Heart left ventricle (tissue), 16 donors: ENCODE measurements at regions not wholly inside any gene's neighbourhood (a gene's known extent, or its start where the extent isn't known, plus 50 kb on each side); places are given as distances from the start of the nearest gene placed in this dataset.

ENCODE experiments used
- ATAC-seq, 4 donors: fragments of 200-7000 bp; cut with Tn5 transposase; one replicate each; pipeline ENCODE4 v1.9.1; 2020 to 2022; ENCODE audit warnings: moderate library complexity in 4 of 4, mild to moderate bottlenecking in 3 of 4, moderate number of reproducible peaks in 1 of 4
- DNase-seq, 5 donors: peaks; one replicate each; pipeline ENCODE4 v3.0.0-alpha.2; 2020
- H3K27ac ChIP-seq, 12 donors: fragments of 200-600 bp; sonication (generic) in 4 of 12; one replicate each; pipeline versions ENCODE4 v1.5.0 to v1.8.0; 2016 to 2022; ENCODE audit warnings: mild to moderate bottlenecking in 2 of 12
- H3K27me3 ChIP-seq, 9 donors: fragments of 200-600 bp; sonication (generic) in 2 of 9; one replicate each; pipeline versions ENCODE4 v1.5.1 to v1.8.0; 2016 to 2022; ENCODE audit warnings: mild to moderate bottlenecking in 3 of 9
- H3K36me3 ChIP-seq, 9 donors: fragments of 200-600 bp; sonication (generic) in 2 of 9; one replicate each; pipeline versions ENCODE4 v1.5.0 to v1.8.0; 2018 to 2022; ENCODE audit warnings: mild to moderate bottlenecking in 2 of 9
- H3K4me1 ChIP-seq, 12 donors: fragments of 200-600 bp; sonication (generic) in 4 of 12; one replicate each; pipeline versions ENCODE4 v1.5.0 to v1.8.0; 2016 to 2022; ENCODE audit warnings: mild to moderate bottlenecking in 3 of 12
- H3K4me3 ChIP-seq, 12 donors: fragments of 200-600 bp; sonication (generic) in 4 of 12; one replicate each; pipeline versions ENCODE4 v1.5.0 to v1.8.0; 2017 to 2022; ENCODE audit warnings: mild to moderate bottlenecking in 9 of 12, moderate library complexity in 4 of 12
- H3K9me3 ChIP-seq, 12 donors: fragments of 200-600 bp; sonication (generic) in 4 of 12; one replicate each; pipeline versions ENCODE4 v1.5.0 to v1.8.0; 2016 to 2022; ENCODE audit warnings: mild to moderate bottlenecking in 1 of 12
- POLR2A ChIP-seq, 2 donors: fragments of 450-650 bp; IDR thresholded peaks; one replicate each; pipeline ENCODE4 v1.6.1; 2017; ENCODE audit warnings: antibody characterized with exemption in 2 of 2, mild to moderate bottlenecking in 2 of 2, moderate library complexity in 2 of 2
- WGBS, 4 donors: extraction: QIAGEN DNeasy Blood & Tissue Kit in 2 of 4; methylation state at CpG; one replicate each; pipeline versions ENCODE4 v1.1.5 to v1.1.7; 2013 to 2018; 5-methylcytosine and 5-hydroxymethylcytosine counted together
- intact Hi-C, 10 donors: fragments of 100-400 bp; cut with DNase I; formaldehyde crosslinking; loops; one replicate each; pipeline versions ENCODE4 v1.11.1 to v1.14.2; 2022
- TF ChIP-seq, protein P1 (sequence below), 12 donors: fragments of 200-600 bp; sonication (generic) in 4 of 12; IDR thresholded peaks; one replicate each; pipeline versions ENCODE4 v1.5.0 to v1.8.0; 2018 to 2022; ENCODE audit warnings: antibody characterized with exemption in 12 of 12, mild to moderate bottlenecking in 5 of 12
- donor health status: ischemic (EF 13 %, LVEDD 7.1; RV severe dilation, severe dysfunction).
- donor health status: healthy with polysubstance abuse.
- donor health status: DM: no; HTN: yes; CAD: no.
- donor health status: DM: no; HTN: no; CAD: no.
- donor health status: ischemic (EF 25% LVEDD 6.9; RV normal size, moderate dysfunction).
- donor health status: ischemic (EF 25% LVEDD 5.7; RV mildly dilated, moderate dysfunction).
- donor health status: healthy.
- donor health status: DM: yes; HTN: yes; CAD: no.
- donor health status: ischemic (EF 35%, LVEDD 5.7; RV mildly dilated, moderate dysfunction).
- donor health status: nonischemic (EF 11% LVEDD 7.7; RV severe dilation, severe dysfunction).
- donor health status: DM: yes; HTN: yes; CAD: no.
- donor health status: PGD.
- donor health status: ischemic (EF 29% LVEDD 5.4; RV normal size, mild dysfunction).
- donor health status: nonischemic (EF 23%, LVEDD 6.1; RV moderate dilation, normal function).

DNA sequence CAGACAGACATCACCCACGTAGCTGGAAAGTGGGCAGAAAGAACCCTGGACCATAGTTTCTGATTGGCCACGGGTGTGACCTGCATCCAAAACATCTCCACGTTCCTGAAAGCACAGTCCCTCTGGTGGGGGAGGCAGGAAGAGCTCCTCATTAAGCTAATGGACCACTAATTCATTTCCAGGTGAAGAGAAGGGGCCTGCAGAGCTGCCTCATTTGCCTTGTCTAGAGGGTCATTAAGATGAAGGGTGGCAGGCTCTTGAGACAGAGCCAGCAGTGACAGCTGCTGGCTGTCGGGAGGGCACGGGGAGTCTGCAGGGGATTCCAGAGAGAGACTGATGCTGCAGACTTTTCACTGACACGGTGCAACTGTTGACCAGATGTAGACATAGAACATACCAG is 149.6 kb upstream of the OPCML start:
- no peaks in the 10 kb centered on the region for H3K36me3 ChIP-seq
- 4 to 16% (median 7%) methylated on average over 6 of the region's 6 CpGs for WGBS, 4 donors
- peaks cover 0 to 9% (median 0%) of the 10 kb centered on the region in 12 donors for H3K4me1 ChIP-seq
- TF ChIP-seq POLR2A (IDR thresholded peaks at IDR 0.05), result no peak
- TF ChIP-seq, protein P1, sequence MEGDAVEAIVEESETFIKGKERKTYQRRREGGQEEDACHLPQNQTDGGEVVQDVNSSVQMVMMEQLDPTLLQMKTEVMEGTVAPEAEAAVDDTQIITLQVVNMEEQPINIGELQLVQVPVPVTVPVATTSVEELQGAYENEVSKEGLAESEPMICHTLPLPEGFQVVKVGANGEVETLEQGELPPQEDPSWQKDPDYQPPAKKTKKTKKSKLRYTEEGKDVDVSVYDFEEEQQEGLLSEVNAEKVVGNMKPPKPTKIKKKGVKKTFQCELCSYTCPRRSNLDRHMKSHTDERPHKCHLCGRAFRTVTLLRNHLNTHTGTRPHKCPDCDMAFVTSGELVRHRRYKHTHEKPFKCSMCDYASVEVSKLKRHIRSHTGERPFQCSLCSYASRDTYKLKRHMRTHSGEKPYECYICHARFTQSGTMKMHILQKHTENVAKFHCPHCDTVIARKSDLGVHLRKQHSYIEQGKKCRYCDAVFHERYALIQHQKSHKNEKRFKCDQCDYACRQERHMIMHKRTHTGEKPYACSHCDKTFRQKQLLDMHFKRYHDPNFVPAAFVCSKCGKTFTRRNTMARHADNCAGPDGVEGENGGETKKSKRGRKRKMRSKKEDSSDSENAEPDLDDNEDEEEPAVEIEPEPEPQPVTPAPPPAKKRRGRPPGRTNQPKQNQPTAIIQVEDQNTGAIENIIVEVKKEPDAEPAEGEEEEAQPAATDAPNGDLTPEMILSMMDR (IDR thresholded peaks at IDR 0.05), result peak in 1 of 12 donors; percentile 16
- no peak overlapping the region for H3K4me3 ChIP-seq
- H3K27me3 ChIP-seq, result peaks cover 0 to 25% (median 0%) of the 10 kb centered on the region in 9 donors
- DNase-seq, result no peak
- H3K27ac ChIP-seq, result no peak overlapping the region
- no peaks in the 10 kb centered on the region for H3K9me3 ChIP-seq
- intact Hi-C loops, result loop anchor here in 1 of 10 donors (10.0 kb wide), 1 partner anchor 157 kb away; no protein-coding TSS in a partner anchor
- peak in 2 of 4 donors; percentile 18 to 33 for ATAC-seq

DNA sequence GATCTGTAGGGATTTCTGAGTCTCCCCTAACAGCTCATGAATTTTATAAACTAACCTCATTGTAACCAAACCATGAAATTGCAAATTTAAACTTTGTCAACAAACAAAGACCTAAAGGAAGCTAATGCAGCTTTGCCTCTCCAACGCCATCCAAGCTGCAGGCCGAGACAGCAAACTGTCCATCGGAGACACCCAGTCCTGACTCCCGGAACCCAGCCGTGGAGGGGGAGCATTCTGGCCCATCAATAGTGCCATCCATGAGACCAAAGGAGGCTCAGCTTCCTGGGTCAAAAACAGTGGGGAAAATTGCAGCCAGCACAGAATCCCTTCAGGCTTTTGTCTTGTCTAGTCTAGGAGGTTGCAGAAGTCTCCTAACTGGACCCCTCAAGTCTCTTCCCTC is 147.6 kb upstream of the OPCML start:
- TF ChIP-seq POLR2A (IDR thresholded peaks at IDR 0.05), result no peak
- TF ChIP-seq, protein P1 (IDR thresholded peaks at IDR 0.05), result no peak
- Histone ChIP-seq H3K27ac (no peak overlapping the region), H3K4me1 (peaks cover 0 to 3% (median 0%) of the 10 kb centered on the region in 12 donors), H3K4me3 (no peak overlapping the region), H3K9me3 (no peaks in the 10 kb centered on the region), H3K27me3 (peaks cover 0 to 20% (median 0%) of the 10 kb centered on the region in 9 donors), H3K36me3 (no peaks in the 10 kb centered on the region)
- DNase-seq (no peak), ATAC-seq (no peak)
- 91 to 98% (median 95%) methylated on average over 5 of the region's 5 CpGs for WGBS, 4 donors
- intact Hi-C loops, result loop anchor here in 1 of 10 donors (10.0 kb wide), 1 partner anchor 155 kb away; no protein-coding TSS in a partner anchor

DNA sequence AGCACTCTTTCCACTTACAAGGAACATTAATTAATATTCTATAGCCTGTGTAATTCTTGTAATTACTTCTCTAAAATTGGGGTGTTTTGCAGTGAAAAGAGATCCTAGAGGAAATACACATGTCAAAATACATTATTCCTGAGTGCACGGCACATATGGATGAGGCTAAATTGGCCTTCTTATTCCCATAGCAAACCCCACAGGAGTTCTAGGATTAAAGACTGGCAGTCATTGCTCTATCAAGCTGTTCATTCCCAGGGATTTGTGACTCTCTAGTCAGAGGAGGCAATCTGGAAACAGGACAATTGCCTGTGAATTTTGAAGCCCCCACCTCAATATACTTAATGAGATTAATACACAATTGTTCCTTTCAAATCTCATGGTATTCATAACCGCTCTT is 145.9 kb upstream of the OPCML start:
- H3K36me3 ChIP-seq, result no peaks in the 10 kb centered on the region
- TF ChIP-seq, protein P1 (IDR thresholded peaks at IDR 0.05), result no peak
- no peak for TF ChIP-seq POLR2A (IDR thresholded peaks at IDR 0.05)
- H3K27me3 ChIP-seq, result peaks cover 0 to 18% (median 0%) of the 10 kb centered on the region in 9 donors
- no peak overlapping the region for H3K27ac ChIP-seq
- H3K4me1 ChIP-seq, result peaks cover 0 to 3% (median 0%) of the 10 kb centered on the region in 12 donors
- no peak overlapping the region for H3K4me3 ChIP-seq
- H3K9me3 ChIP-seq, result no peaks in the 10 kb centered on the region
- DNase-seq, result no peak
- WGBS, 4 donors, result 83 to 88% (median 86%) methylated on average over 2 of the region's 2 CpGs
- intact Hi-C loops, result no loop called here
- no peak for ATAC-seq

DNA sequence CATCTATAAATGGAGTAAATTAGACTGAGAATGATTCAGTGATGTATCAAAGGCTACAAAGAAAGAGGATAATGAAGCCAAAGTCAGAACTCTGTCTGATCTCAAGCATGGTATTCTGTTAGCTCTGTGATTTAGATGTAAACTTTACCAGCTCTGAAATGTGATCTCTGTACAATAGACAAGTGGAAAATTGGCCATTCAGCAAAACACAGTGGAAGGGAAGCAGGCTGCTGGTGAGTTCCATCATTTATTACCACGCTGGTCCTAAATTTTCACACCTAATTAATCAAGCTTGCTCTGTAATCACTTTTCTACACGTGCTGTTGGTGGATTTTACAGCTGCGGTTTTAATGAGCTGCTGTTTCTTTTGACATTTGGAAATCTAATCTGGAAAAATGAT is 145.1 kb upstream of the OPCML start:
- 50 to 72% (median 65%) methylated on average over 3 of the region's 3 CpGs for WGBS, 4 donors
- Histone ChIP-seq H3K27ac (no peak overlapping the region), H3K4me1 (peaks cover 0 to 3% (median 0%) of the 10 kb centered on the region in 12 donors), H3K27me3 (peaks cover 0 to 11% (median 0%) of the 10 kb centered on the region in 9 donors), H3K9me3 (no peaks in the 10 kb centered on the region), H3K36me3 (no peaks in the 10 kb centered on the region), H3K4me3 (no peak overlapping the region)
- no peak for ATAC-seq
- no peak for DNase-seq
- intact Hi-C loops, result no loop called here
- TF ChIP-seq POLR2A (IDR thresholded peaks at IDR 0.05), result no peak
- TF ChIP-seq, protein P1 (IDR thresholded peaks at IDR 0.05), result no peak
